HPDE6-E6E7 (cell line): ENCODE measurements at regions not wholly inside any gene's neighbourhood (a gene's known extent, or its start where the extent isn't known, plus 50 kb on each side); places are given as distances from the start of the nearest gene placed in this dataset.

Source experiments
- DNase-seq: peaks from one replicate; pipeline ENCODE4 v3.0.0; 2011; ENCODE audit warnings: missing footprints; ENCODE audit errors: extremely low spot score

- DNase-seq: peak; percentile 1
Observed at GRCh38 chr3:43180694-43181093, 74.8 kb upstream of the POMGNT2 start.

- DNase-seq: peak; percentile 41
Observed at GRCh38 chr3:43180027-43180426, 74.1 kb upstream of the POMGNT2 start.

DNA sequence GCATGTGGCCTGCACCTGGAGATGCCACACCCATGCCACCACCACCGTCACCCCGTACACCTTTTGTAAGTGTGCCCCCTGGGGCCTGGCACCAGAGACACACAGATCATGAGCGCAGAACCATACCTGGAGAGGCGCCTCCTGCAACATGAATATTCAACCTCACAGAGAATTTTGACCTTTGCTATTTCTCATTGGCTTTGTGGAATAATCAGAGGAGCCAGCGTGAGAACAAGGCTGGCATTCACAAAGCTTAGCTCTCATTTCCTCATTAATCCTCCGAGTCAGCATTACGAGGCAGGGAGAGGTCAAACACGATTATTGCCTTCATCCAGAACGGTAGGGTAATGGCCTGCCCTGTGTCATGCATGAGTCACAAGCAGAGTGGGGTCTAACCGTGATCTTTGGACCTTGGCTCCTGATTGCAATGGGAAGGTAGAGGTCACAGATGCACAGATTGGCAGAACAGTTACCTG lies 73.0 kb upstream of the POMGNT2 start:
- DNase-seq: peak; percentile 25

DNA sequence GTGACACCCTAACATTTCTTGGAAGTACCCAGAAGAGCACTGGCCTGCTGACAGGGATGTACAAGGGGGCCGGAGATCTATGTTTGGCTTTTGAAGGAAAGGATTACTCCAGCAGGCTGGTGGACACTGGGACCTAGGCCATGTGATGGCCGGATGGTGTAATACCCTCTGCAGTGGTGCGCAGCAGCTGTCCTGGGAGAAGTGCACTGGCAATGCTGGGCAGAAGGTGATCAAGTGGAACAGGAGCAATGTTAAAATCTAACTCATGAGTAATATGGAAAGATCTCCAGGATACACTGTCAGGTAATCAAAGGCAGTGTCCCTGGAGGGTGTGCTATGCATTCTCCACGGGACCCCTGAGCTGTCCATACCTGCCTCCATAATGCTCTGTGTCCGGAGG lies 71.2 kb upstream of the POMGNT2 start:
- DNase-seq: no peak

GRCh38 chr3:43176666-43177065 lies 70.8 kb upstream of the POMGNT2 start:
- DNase-seq: no peak

GRCh38 chr3:43175541-43175940 lies 69.7 kb upstream of the POMGNT2 start:
- no peak for DNase-seq

DNA sequence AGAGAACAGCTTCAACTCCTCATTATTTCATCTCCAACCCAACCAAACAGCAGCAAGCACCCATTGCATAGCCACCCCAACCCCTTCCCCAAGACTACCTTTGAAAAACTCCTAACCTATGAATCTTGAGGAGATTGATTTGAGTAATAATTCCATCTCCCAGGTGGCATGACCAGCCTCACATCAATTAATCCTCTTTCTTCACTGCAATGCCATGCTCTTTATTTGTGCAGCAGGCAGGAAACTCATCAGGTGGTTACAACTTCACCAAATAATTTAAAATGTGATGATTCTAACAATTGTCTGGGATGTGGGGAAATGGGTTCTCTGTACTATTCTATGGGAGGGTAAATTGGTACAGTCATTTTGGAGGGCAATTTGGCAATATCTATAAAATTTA lies 68.1 kb upstream of the POMGNT2 start:
- DNase-seq: no peak

- no peak for DNase-seq
Observed at GRCh38 chr3:43171748-43172147, 65.9 kb upstream of the POMGNT2 start.

- DNase-seq: no peak
Observed at GRCh38 chr3:43170553-43170952, 64.7 kb upstream of the POMGNT2 start.

DNA sequence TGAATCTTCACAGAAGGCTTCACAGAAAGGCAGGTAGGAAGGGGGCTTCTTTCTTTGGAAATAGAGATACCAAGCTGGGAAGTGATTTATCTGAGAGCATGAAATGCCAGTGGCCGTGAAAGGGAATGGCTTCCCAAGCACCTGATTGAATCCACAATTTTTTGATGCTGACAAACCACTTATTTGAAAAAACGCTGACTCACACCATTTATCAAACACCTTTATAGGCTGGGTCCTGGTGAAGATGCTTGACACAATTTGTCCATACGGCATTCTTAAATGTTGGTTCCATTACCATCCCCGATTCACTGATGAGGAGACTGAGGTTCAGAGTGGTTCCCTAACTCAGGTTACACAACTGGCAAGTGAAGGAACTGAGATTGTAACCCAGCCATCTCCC lies 64.1 kb upstream of the POMGNT2 start:
- no peak for DNase-seq

GRCh38 chr3:43166406-43166805 lies 60.5 kb upstream of the POMGNT2 start:
- no peak for DNase-seq

GRCh38 chr3:43165786-43166185 lies 59.9 kb upstream of the POMGNT2 start:
- no peak for DNase-seq

- DNase-seq: no peak
Observed at GRCh38 chr3:43163895-43164493, 58.1 kb upstream of the POMGNT2 start.

DNA sequence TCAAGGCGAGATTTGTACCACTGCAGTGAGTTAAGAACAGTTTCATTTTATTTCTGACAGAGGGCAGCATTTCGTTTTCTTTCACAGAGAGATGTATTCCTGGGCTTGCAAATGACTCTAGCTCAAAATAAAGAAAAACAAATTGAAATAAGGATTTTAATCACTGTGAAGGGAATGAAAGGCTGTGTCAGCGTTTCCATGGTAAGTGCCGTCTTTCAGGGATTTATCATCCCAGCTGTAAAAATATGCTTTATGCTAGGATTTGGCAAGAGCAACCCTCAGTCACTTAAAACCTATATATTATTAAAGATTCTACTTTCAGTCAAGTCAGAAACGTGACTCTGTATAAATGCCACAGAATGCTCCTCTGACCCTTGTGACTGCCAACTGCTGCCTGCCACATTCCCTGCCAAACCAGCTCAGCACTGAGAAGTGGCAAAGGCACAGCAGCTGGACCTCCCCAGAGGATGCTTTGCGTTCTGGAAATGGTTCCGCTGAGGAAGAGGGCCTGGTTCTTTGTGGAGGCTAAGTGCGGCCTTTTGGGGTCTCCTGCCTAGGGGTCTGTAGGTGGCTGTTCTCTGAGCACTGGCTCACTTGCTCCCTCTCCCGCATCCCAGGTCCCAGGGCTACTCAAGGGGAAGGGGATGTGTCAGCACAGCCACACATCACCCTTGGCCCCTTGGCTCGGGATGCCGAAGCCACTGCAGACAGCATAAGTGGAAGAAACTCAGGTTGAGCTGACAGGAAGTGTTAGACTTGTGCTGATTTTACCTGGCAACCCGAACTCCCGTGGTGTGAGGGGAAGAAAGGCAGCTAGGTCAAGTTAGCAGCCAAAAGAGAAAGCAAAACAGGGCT lies 56.6 kb upstream of the POMGNT2 start:
- DNase-seq: no peak

- no peak for DNase-seq
Observed at GRCh38 chr3:43161684-43162229, 55.9 kb upstream of the POMGNT2 start.

DNA sequence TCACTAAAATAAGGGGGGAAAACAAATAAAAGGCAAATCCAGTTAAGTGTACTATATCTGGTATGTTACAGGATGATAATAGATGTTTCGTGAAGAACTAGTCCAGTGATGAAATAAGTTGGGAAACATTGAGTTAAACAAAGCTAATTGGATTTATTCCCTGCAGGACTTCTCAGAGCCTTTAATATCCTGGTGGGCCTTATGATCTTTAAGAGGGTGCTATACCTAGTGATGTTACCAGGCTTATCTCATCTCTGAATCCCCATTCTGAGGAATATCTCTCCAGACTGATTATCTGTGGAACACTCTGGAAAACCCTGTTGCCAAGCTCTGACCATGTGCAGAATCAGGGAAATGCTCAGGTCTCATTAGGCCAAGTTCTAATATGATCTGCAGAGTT lies 54.8 kb upstream of the POMGNT2 start:
- no peak for DNase-seq

DNA sequence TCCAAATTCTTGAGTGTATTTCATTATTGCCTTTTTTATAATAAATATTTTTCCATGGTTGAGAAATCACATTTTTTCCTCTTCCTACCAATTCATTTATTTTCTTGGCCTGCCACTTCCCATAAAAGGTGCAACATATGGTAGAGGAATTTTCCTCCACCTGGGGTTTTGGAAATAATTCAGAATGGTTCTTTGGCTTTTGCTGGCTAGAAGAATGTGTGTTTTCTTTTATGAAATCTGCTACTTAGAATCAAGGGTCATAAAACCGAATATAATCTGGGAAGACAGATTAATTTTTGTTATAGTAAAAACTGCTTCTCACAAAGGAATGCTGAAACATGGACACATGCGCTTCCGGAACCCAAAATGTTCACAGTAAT lies 54.0 kb upstream of the POMGNT2 start:
- DNase-seq: no peak

GRCh38 chr3:43159131-43159875 lies 53.4 kb upstream of the POMGNT2 start:
- DNase-seq: no peak

GRCh38 chr3:43156812-43157455 lies 51.1 kb upstream of the POMGNT2 start:
- no peak for DNase-seq

GRCh38 chr3:43155464-43156121 lies 49.7 kb upstream of the POMGNT2 start:
- peak; percentile 60 for DNase-seq
